ENCODE measurements at regions not wholly inside any gene's neighbourhood (a gene's known extent, or its start where the extent isn't known, plus 50 kb on each side); places are given as distances from the start of the nearest gene placed in this dataset.

DNA sequence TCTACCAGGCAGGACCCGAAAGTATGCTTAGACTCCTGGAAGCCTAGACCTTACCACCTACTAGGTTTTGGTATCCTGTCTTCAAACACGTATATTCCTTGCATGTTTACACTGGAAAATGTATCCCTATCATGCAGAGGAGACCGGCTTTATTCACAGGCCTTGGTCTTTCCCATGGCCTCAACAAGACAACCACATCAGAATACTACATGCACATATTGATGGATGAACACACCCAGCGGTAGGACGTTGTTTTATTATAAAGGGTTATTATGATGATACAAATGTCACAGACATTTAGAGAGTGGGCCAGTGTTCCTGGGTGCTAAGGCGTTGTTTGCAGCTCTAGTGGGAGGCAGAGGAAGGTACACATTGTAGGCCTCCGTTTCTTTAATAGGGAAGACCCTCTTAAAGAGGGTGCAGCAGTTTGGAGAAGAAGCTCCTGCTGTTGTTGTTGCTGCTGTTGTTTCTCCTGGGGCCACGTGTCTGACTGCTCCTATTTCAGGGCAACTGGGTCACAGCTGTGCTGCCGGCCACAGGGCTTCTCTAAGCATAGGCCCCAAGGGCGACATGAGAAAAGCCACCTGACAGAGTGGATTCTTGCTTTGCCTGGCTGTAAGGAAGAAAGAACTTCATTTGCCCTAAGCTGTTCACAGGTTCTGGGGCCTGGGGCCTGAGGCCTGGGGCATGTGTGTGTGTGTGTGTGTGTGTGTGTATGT, 98.3 kb upstream of the SASH1 start:
- no peak for DNase-seq (ENCODE audit: low read depth in 2 of 2)

DNA sequence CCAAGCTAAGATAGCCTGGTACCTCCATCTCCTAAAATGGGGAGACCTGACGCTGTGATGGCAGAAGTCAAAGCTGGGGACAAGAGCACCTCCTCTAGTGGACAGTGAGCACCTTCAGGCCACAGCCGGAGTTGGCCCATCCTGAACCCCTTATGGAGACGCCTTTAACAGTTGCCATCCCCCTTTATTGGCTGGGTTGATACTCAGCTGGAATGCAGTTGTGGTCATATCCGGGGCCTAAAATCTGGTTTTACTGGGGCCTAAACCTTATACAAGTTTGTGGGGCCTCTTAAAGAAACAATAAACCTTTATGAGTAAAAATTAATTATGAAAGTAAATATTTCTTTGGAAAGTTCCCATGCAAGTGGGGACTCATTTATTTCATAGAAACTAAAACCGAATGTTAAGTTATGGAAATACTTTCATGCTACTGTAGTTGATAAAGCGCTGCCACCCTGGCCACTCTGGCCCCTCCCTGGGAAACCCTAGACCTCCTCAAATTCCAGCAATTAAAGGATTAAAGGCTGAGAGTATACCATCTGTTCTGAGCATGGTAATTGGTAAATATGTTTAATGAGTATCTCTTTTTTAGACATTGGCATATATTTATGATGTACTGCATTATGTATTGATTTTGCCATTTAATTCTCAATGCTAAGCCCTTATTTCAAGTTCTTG, 95.1 kb upstream of the SASH1 start:
- no peak for DNase-seq (ENCODE audit: low read depth in 2 of 2)

DNA sequence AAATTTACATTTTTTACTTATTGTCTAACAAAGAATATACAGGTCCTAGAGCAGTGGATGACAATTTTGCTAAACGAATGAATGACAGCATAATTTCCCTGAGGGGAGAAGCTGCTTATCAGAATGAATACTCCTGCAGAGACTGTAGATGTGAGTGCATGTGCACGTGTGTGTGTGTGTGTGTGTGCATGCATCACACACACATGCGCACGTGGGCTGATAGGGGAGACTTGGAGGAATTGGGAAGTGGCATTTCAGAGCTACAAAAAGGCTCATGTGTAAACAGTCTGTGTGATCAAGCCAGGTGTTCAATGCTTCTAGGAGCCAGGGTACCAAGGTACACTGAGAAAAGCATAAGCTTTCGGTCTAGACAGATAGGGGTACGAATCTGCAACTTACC, 93.5 kb upstream of the SASH1 start:
- DNase-seq (ENCODE audit: low read depth in 2 of 2), result no peak

DNA sequence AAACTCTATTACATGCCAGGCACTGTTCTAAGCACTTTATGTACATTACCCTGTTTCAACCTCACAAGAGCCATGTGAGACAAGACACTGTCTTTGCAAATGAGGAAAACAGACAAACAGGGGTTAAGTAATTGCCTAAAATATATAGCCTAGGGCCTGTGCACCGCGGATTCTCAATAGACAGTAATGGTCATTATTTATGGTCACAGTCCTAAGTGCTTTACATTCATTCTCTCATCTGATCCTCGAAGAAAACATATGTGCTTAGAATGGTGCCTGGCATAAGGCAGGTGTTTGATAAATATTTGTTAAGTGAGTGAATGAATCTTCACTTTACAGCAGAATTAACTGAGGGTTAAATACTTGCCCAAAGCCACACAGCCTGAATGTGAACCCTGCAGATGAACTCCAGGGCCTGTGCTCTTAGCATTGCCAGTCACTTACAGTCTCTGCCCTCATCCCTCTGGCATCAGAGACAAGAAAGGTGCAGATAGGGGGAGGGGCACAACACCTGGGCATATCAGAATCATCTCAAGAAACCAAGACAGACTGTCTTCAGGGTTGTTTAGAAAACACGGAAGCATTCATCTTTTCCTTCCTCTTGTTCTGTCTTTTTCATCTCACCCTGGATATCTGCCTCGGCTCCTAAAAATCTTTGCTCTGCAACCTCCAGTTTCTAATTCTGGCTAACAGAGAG, 92.8 kb upstream of the SASH1 start:
- DNase-seq (ENCODE audit: low read depth in 2 of 2), result no peak

DNA sequence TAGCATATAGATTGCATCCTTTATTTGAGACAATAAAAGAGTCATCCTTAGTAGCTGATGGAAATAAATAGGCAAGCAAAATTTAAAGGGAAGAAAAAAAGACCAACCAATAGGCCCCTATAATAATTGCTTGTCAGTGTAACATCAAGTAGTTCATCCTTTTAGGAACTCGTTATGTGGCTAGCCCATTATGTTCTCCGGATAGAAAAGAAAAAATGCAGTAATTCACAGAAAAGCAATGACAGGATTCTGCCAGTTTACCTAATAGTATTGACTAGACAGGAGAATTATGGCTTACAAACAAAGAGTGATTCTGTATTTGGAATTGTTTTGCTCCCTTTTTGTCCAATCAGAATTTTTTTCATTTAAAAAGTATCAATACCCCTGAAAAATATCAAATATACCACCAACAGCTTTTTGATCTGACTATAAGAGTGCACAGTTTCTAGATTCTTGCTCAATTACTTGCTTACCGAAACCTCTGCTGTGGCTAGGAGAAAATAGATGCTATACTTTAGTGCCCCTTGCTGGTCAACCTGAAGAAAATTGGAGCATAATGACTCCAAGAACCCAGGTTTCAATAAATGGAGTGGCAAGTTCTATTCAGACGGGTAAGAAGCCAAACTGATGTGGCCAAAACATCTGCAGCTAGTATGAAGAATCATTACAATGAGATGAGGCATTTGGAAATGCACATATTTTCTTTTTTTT, 91.5 kb upstream of the SASH1 start:
- no peak for DNase-seq (ENCODE audit: low read depth in 2 of 2)

DNA sequence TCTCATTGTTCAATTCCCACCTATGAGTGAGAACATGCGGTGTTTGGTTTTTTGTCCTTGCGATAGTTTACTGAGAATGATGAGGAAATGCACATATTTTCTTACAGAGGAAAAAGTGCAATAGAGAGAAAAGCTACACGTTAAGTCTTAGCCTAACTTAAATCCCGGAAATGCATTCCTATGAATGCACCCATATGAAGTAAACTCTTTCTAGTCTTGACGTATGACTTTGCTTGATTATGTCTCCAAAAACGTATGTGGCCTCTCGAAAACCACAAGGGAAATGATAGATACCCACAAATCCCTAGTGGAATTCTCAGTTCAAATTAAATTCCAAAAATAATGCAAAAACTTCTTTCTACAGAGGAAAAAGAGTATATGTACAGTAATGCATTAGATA, 90.7 kb upstream of the SASH1 start:
- no peak for DNase-seq (ENCODE audit: low read depth in 2 of 2)

DNA sequence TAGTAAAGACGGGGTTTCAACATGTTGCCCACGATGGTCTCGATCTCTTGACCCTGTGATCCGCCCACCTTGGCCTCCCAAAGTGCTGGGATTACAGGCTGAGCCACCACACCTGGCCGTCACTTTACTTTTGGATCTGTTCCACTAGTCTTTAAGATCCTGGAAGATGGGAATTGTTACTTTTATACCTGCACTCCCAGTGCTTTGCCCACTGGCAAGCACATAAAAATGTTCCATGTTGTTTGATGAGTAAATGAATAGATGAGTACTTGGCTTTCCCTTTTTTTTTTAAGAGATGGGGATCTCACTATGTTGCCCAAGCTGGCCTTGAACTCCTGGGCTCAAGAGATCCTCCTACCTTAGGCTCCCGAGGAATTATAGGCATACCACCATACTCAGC, 84.8 kb upstream of the SASH1 start:
- no peak for DNase-seq (ENCODE audit: low read depth in 2 of 2)

DNA sequence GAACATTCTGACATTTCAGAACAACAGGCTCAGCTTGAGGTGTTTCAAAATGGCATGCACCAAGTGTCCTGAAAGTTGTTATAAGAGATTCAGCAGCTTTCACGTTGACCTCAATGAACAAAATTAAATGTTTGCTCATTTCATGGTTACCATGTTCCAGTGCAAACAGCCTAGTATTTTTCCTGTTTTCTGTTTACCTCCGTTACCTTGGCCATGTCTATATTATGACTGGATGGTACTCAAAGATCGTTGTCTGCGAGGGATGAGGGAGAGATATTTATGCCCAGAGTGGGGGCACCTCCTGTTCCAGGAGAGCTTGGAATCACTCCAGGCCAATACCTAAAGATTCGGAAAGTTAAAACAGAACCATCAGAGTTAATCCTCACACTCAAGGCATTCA, 83.8 kb upstream of the SASH1 start:
- DNase-seq (ENCODE audit: low read depth in 2 of 2), result no peak

DNA sequence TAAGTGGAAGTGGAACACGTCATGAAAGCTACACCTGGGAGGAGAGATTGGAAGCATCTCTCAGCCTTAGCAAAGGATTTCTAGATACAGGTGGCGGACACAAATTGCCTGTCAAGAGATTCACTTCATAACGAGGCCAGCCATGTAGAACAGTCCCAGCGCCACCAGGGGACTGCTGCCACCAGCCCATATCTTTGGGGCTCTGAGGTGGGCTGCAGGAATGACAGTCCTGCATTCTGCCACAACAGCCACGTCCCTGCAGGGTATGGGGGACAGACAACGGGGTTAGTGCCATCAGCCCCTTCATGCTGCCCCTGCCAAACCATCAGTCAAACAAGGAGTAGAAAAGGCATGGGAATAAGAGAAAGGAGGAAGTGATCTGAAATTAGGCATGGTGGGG, 81.2 kb upstream of the SASH1 start:
- no peak for DNase-seq (ENCODE audit: low read depth in 2 of 2)

DNA sequence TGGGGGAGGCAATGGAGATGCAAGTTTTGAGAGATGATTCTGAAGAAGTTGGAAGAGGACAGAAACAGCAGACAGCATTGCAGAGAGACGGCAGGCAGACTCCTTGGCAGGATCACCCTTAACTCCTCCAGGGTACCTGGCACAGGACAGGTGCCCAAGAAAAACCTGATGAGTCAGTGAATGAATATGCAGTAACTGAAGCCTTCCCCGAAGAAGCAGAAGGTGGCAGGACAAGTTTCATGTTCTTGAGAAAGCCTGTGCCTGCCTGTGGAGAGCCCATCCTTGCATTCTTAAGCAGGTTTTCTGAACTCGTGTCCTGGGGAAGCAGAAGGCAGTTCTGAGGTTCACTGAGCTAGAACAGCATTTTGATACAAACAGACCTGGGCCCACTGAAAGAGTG, 79.6 kb upstream of the SASH1 start:
- no peak for DNase-seq (ENCODE audit: low read depth in 2 of 2)

DNA sequence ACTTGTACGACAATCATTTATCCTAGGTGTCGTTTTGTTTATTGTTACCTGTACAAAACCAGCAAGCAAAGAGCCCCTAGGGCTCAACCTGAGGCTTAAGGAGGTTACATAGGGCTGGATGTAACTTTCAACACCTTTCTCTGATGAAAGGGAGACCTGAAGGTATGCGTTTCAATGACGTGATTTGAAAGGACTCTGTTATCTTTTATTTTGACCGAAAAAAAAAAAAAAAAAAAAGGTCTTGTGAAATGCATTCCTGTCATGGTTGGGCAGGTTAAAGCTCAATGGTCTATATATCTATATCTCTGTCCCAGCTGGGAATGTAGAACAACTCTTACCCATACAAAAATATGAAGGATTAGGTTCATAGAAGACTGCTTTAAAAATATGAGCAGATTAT, 78.7 kb upstream of the SASH1 start:
- no peak for DNase-seq (ENCODE audit: low read depth in 2 of 2)

DNA sequence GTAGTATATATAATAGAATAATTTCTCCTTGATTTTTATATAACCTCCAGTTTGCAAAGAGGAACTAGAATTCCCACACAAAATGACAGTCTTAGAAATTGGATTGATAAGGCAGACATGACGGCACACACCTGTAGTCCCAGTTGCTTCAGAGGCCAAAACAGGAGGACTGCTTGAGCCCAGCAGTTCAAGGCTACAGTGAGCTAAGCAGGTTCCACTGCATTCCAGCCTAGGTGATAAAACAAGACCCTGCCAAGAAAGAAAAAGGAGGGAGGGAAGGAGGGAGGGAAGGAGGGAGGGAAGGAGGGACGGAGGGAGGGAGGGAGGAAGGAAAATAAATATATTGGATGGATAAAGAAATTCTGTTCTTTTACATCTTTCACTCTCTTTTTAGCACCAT, 77.6 kb upstream of the SASH1 start:
- no peak for DNase-seq (ENCODE audit: low read depth in 2 of 2)

DNA sequence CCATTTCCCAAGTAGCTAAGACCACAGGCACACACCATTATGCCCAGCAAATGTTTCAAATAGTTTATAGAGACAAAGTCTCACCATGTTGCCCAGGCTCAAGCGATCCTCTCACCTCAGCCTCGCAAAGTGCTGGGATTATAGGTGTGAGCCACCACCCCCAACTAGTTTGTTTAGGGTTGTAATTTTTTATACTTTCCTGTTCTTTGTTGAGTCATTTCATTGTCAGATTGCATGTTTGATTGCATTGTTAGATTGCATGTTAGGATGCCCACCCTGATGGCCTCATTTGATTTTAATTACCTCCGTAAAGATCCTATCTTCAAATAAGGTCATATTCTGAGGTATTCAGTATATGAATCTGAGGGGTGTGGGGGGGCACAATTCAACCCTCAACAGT, 73.3 kb upstream of the SASH1 start:
- no peak for DNase-seq (ENCODE audit: low read depth in 2 of 2)

DNA sequence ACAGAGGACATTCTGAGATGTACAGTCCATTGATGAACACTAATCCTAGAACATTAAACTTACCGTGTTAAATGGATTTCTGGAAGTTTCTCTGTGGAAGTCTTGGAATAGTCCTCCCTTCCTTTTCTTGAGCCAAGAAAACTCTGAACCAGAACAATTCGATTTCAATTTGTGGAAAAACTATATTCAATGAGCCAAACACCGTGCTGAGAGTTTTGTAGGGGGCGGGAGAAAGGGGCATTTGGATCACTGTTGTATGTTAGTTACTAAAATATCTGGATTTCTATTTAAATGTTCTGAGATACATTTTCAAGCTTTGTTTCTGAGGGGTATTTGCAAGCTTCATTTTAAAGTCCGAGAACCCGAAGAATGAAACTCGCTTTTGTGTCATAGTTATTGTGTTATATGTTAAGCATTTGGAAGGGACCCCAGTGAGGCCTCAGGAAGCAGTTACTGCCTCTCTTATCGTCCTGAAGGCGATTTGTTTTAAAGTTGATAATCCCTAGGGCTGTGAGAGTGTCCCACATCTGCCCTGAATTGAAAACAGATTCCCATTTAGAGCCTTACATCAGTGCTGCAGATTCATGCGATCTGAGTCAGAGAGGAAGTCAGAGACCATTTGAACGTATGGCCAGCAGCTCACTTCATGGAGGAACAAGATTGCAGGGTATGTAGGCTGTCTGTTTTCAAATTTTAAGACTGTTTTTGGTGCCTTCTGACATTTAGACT, 70.8 kb upstream of the SASH1 start:
- no peak for DNase-seq (ENCODE audit: low read depth in 2 of 2)

DNA sequence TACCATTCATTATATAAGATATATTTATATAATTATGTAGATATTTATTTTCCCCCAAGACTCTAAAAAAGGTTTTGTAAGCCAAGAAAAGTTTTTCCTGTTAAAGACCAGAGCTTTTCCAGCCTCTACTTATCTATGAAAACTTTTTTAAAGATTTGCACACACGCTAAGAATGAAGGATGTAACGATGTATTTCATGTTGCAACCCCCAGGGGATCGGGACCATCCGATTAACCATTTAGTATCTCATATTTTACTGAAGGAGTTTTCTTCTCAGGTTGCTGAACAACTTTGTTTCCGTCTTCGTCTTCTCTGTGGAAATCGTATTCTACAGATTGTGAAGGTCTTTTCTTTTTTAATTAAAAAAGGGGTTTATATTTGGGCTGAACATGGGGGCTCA, 70.0 kb upstream of the SASH1 start:
- no peak for DNase-seq (ENCODE audit: low read depth in 2 of 2)

DNA sequence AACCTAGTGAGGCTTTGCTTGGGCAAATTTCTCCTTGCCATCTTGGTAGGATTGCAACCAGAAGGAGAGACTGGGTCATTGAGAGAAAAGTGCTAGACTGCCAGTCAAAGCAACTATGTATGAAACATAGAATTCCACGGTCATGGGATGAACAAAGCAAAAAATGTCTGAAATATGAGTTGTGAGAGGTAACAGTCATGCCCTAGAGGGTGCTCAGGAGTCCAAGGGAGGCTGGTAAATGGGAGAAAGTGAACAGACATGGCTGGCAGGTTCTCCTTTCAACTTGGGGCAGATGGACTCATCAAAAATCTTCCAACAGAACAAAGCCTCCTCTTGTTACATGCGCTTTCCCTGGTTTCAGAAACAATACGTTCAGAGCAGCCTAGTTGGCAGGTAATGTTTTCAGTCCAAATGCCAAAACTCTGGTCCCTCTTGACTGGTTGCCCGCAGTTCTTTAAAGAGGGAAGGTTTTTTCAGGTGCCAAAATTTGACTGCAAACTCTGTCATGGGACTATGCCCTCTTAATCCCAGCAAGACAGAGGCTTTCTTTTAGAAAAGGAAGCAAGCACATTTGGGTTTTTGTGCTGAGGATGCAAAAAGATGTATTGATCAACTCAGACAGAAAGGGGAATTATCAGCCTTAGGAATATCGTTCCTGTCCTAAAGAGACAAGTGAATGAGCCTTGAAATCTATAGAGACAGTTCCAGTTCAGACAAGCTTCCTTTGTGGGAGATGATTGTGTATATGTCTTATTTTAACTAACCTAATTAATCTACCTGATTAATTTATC, 68.5 kb upstream of the SASH1 start:
- no peak for DNase-seq (ENCODE audit: low read depth in 2 of 2)

DNA sequence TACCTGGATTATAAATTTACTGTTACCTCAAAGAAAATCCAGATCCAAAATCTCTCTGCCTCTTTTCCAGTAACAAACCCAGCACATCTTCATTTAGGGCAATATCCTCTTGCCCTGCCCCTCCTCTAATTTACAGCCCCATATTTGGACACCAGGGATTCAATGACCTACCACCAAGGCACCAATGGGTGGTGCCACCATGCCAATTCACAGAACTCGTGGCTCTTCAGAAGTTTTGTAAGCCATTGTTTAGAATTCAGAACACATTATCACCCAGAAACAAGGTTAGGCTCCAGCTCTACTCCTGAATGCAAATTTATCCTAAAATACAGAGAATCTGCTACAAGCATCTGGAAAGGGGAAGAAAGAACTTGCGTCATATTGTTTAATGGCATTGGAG, 67.8 kb upstream of the SASH1 start:
- no peak for DNase-seq (ENCODE audit: low read depth in 2 of 2)

DNA sequence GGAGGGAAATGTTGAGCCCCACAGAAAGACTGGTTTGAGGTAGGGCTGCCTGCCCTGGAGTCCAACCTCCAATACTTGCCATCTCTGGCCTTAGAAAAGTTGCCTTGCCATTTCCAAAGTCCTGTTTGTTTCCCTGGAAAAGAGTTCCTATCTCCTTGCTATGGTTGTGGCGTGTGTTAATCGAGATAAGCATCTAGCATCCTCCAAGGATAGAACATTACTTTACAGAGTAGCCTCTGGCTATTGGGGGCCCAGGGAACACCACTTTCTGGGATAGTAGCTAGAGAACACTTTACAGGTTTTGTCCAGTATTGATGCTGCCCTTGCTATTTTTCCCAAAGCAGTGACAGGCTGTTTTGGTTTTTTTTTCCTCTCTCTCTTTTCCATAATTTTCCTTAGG, 57.4 kb upstream of the SASH1 start:
- no peak for DNase-seq (ENCODE audit: low read depth in 2 of 2)

DNA sequence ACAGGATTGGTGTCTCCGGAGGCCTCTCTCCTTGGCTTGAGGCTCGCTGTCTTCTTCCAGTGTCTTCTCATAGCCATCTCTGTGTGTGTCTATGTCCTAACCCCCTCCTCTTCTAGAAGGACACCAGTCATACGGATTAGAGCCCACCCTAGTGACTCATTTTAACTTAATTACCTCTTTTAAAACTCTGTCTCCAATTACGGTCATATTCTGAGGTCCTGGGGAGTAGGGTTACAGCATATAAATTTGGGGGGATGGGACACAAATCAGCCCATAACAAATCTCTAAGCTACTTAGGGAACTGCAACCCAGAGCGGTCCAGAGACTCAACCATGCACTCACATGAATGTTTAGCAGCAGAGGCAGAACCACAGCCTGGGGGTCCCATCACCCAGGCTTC, 56.1 kb upstream of the SASH1 start:
- no peak for DNase-seq (ENCODE audit: low read depth in 2 of 2)

DNA sequence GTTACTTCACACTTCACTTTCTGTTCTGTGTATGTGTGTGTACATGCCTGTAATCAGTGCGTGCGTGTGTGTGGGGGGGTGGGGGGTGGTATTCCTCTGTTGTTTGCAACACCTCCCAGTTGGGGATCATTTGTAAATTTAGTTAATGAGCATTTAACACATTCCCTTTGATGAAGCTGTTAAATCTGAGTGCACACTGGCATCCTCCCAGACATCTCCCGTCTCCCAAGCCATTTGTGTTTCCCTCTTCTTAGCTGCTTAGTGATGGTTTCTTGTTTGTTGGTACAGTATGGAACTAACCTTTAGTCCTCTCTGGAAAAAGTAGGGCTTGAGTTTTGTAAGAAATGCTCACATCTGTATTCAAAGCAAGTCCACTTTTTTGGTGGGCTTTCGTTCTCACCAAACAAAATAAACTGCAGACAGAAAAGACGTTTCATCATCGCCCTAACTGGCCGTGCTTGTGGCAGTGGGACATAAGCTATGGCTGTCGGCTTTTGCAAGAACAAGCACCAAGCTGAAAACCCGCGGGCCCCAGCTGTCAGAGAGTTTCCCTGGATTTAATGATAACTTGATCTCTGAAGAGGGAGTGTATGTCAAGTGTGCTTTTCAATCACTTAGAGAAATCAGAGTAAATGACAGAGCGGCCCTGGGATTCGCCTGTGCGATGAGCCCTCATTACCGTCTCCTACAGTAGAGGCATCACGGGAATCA, 54.9 kb upstream of the SASH1 start:
- no peak for DNase-seq (ENCODE audit: low read depth in 2 of 2)

DNA sequence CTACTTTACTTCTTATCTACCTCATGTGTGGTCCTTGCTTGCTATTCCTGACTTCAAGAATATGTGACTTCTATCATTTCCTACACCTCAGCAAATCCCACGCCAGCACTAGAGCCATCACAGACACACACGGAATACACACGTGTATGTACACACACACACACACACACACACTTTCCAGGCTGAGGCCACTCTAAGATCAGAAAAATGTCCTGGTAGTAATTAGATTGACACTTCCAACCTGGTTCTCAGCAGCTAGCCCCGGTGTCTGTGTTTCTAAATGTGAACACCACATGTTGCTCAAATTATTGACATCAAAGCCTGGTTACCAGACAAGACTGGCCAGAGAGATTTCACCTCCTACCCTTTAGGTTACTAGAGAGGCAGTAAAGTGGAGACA, 54.1 kb upstream of the SASH1 start:
- no peak for DNase-seq (ENCODE audit: low read depth in 2 of 2)
